HEK293 (cell line): ENCODE measurements at regions not wholly inside any gene's neighbourhood (a gene's known extent, or its start where the extent isn't known, plus 50 kb on each side); places are given as distances from the start of the nearest gene placed in this dataset.

ENCODE experiments used
- CTCF ChIP-seq: fragments of 450-650 bp; formaldehyde crosslinking; IDR thresholded peaks from 2 replicates; pipeline ENCODE4 v1.5.1; 2016; ENCODE audit warnings: missing biosample characterization, missing genetic modification characterization
- HOXA7 ChIP-seq: sonication (generic); formaldehyde crosslinking; IDR thresholded peaks from 2 replicates; pipeline ENCODE4 v1.8.1; 2022; ENCODE audit warnings: missing genetic modification reagents, borderline replicate concordance
- TCF7L2 ChIP-seq: IDR thresholded peaks from 2 replicates; pipeline ENCODE4 v1.6.1; 2011; ENCODE audit warnings: low read depth, mild to moderate bottlenecking, inconsistent platforms, low read length, moderate library complexity, borderline replicate concordance
- YY1 ChIP-seq: fragments of 450-650 bp; formaldehyde crosslinking; IDR thresholded peaks from 2 replicates; pipeline ENCODE4 v1.5.1; 2018; ENCODE audit warnings: missing biosample characterization, missing genetic modification characterization
- ZIC2 ChIP-seq: fragments of 450-650 bp; formaldehyde crosslinking; IDR thresholded peaks from 2 replicates; pipeline ENCODE4 v1.5.1; 2016; ENCODE audit warnings: missing biosample characterization, missing genetic modification characterization
- ZNF114 ChIP-seq: fragments of 450-650 bp; formaldehyde crosslinking; IDR thresholded peaks from 2 replicates; pipeline ENCODE4 v1.5.0; 2017; ENCODE audit warnings: missing biosample characterization, missing genetic modification characterization
- ZNF155 ChIP-seq: fragments of 450-650 bp; formaldehyde crosslinking; IDR thresholded peaks from 2 replicates; pipeline ENCODE4 v1.5.1; 2016; ENCODE audit warnings: missing biosample characterization, missing genetic modification characterization
- ZNF23 ChIP-seq: fragments of 450-650 bp; formaldehyde crosslinking; IDR thresholded peaks from 2 replicates; pipeline ENCODE4 v1.5.1; 2016; ENCODE audit warnings: missing biosample characterization, missing genetic modification characterization, borderline replicate concordance
- ZNF274 ChIP-seq, 2 experiments: fragments of 200-500 bp in 1 of 2; fragments of 450-650 bp in 1 of 2; sonication (Bioruptor generic) in 1 of 2; formaldehyde crosslinking in 1 of 2; IDR thresholded peaks; 2 replicates each; pipeline versions ENCODE4 v1.5.1 to v1.6.1; 2014 to 2016; ENCODE audit warnings: borderline replicate concordance in 1 of 2, inconsistent platforms in 1 of 2, low read length in 1 of 2, missing biosample characterization in 1 of 2, missing genetic modification characterization in 1 of 2
- ZNF394 ChIP-seq: fragments of 450-650 bp; formaldehyde crosslinking; IDR thresholded peaks from 2 replicates; pipeline ENCODE4 v1.5.1; 2016; ENCODE audit warnings: missing biosample characterization, missing genetic modification characterization, mild to moderate bottlenecking, moderate library complexity, borderline replicate concordance
- ZNF639 ChIP-seq: fragments of 450-650 bp; formaldehyde crosslinking; IDR thresholded peaks from 2 replicates; pipeline ENCODE4 v1.5.1; 2016; ENCODE audit warnings: missing biosample characterization, missing genetic modification characterization

- TF ChIP-seq ZNF639 (no peak), HOXA7 (CRISPR knock-in tag) (no peak), ZIC2 (tag by site-specific recombination) (no peak), YY1 (tag by site-specific recombination) (no peak), ZNF155 (tag by site-specific recombination) (no peak), CTCF (tag by site-specific recombination) (no peak), ZNF274 (IDR thresholded peaks at IDR 0.05; ENCODE audit: low read length) (no peak), ZNF274 (tag by site-specific recombination; IDR thresholded peaks at IDR 0.05; ENCODE audit: borderline replicate concordance) (no peak), ZNF23 (no peak), ZNF394 (tag by site-specific recombination) (no peak), TCF7L2 (no peak), ZNF114 (no peak)
These were observed 66.0 kb upstream of the CXCL14 start for GRCh38 chr5:135644816-135645215.
